SK-N-SH (cell line): ENCODE measurements at regions not wholly inside any gene's neighbourhood (a gene's known extent, or its start where the extent isn't known, plus 50 kb on each side); places are given as distances from the start of the nearest gene placed in this dataset.

Source experiments
- CTCF ChIA-PET: fragments of 300-600, 350-600 bp; formaldehyde crosslinking; extraction: SDS; loops from one replicate; lab custom pipeline; 2021; lab: Yijun Ruan, JAX
- POLR2A ChIA-PET: fragments of 350-600 bp; sonication (Branson Sonifier 250); formaldehyde crosslinking; extraction: SDS; loops from one replicate; lab custom pipeline; 2020; ENCODE audit warnings: antibody characterized with exemption, inconsistent platforms; lab: Yijun Ruan, JAX
- DNase-seq: peaks from one replicate; pipeline ENCODE4 v3.0.0; 2012
- H2AFZ ChIP-seq: fragments of 200-600 bp; sonication (generic); 2 replicates; pipeline ENCODE4 v1.8.1; 2016; ENCODE audit warnings: antibody characterized with exemption, mild to moderate bottlenecking, low read depth
- H3F3A ChIP-seq: fragments of 200-600 bp; sonication (generic); replicated peaks from 2 replicates; pipeline ENCODE3; 2016; ENCODE audit warnings: antibody characterized with exemption, mild to moderate bottlenecking; ENCODE audit not compliant: insufficient read depth
- H3K27ac ChIP-seq, 2 experiments: fragments of 200-500 bp in 1 of 2; fragments of 200-600 bp in 1 of 2; sonication (Bioruptor generic) in 1 of 2; sonication (generic), shearing (Covaris generic) in 1 of 2; 2 replicates each; pipeline versions ENCODE4 v1.5.1 to v1.6.1; 2014 to 2016; ENCODE audit warnings: low read depth in 2 of 2, inconsistent platforms in 1 of 2, low read length in 1 of 2, mild to moderate bottlenecking in 1 of 2, mixed read lengths in 1 of 2
- H3K27me3 ChIP-seq: fragments of 200-600 bp; sonication (generic), shearing (Covaris generic); 2 replicates; pipeline ENCODE4 v1.6.1; 2016; ENCODE audit warnings: mixed run types; ENCODE audit not compliant: insufficient read depth
- H3K36me3 ChIP-seq, 2 experiments: fragments of 200-500 bp in 1 of 2; fragments of 200-600 bp in 1 of 2; sonication (Bioruptor generic) in 1 of 2; sonication (generic) in 1 of 2; replicated peaks in 1 of 2; 2 replicates each; pipeline versions ENCODE3 to v1.5.1; 2014 to 2016; ENCODE audit warnings: low read length in 1 of 2, mild to moderate bottlenecking in 1 of 2; ENCODE audit not compliant: insufficient read depth in 2 of 2, control insufficient read depth in 1 of 2
- H3K4me1 ChIP-seq, 2 experiments: fragments of 200-500 bp in 1 of 2; fragments of 200-600 bp in 1 of 2; sonication (Bioruptor generic) in 1 of 2; sonication (generic), shearing (Covaris generic) in 1 of 2; 2 replicates each; pipeline versions ENCODE4 v1.5.1 to v1.6.1; 2014 to 2016; ENCODE audit warnings: low read depth in 1 of 2, low read length in 1 of 2, mixed run types in 1 of 2; ENCODE audit not compliant: insufficient read depth in 2 of 2, control insufficient read depth in 1 of 2
- H3K4me2 ChIP-seq: fragments of 200-600 bp; sonication (generic), shearing (Covaris generic); 2 replicates; pipeline ENCODE4 v1.6.1; 2017; ENCODE audit warnings: mixed run types
- H3K4me3 ChIP-seq, 2 experiments: fragments of 200-500 bp in 1 of 2; fragments of 200-600 bp in 1 of 2; sonication (Bioruptor generic) in 1 of 2; sonication (generic), shearing (Covaris generic) in 1 of 2; 2 replicates each; pipeline versions ENCODE4 v1.5.1 to v1.8.1; 2014 to 2016; ENCODE audit warnings: low read depth in 2 of 2, inconsistent platforms in 1 of 2, low read length in 1 of 2, mild to moderate bottlenecking in 1 of 2, mixed read lengths in 1 of 2, moderate library complexity in 1 of 2
- H3K79me2 ChIP-seq: fragments of 200-600 bp; sonication (generic); 2 replicates; pipeline ENCODE4 v1.8.1; 2017; ENCODE audit warnings: mild to moderate bottlenecking; ENCODE audit not compliant: insufficient read depth
- H3K9ac ChIP-seq: fragments of 200-600 bp; sonication (generic); 2 replicates; pipeline ENCODE4 v1.6.1; 2017; ENCODE audit warnings: mixed run types
- H3K9me2 ChIP-seq: fragments of 200-600 bp; sonication (generic); 2 replicates; pipeline ENCODE4 v1.6.1; 2017; ENCODE audit warnings: mixed run types
- H3K9me3 ChIP-seq: fragments of 200-600 bp; sonication (generic); 2 replicates; pipeline ENCODE4 v1.6.1; 2017; ENCODE audit warnings: mixed run types, mild to moderate bottlenecking, moderate library complexity
- H4K20me1 ChIP-seq: fragments of 200-600 bp; sonication (generic); 2 replicates; pipeline ENCODE4 v1.6.1; 2017; ENCODE audit warnings: mild to moderate bottlenecking, mixed run types; ENCODE audit not compliant: insufficient read depth
- ELF1 ChIP-seq: IDR thresholded peaks from 2 replicates; pipeline ENCODE4 v1.4.0; 2012
- FOSL2 ChIP-seq: IDR thresholded peaks from 2 replicates; pipeline ENCODE4 v1.4.0; 2012; ENCODE audit warnings: low read depth, mild to moderate bottlenecking, moderate library complexity, borderline replicate concordance
- FOXM1 ChIP-seq: IDR thresholded peaks from 2 replicates; pipeline ENCODE4 v1.4.0; 2012; ENCODE audit warnings: low read depth, mild to moderate bottlenecking
- GABPA ChIP-seq: IDR thresholded peaks from 2 replicates; pipeline ENCODE4 v1.4.0; 2012; ENCODE audit warnings: low read depth, mild to moderate bottlenecking
- GATA2 ChIP-seq: sonication (generic); formaldehyde crosslinking; IDR thresholded peaks from 2 replicates; pipeline ENCODE4 v1.5.0; 2020; ENCODE audit warnings: mild to moderate bottlenecking, missing genetic modification reagents
- MAX ChIP-seq: IDR thresholded peaks from 2 replicates; pipeline ENCODE4 v1.4.0; 2012; ENCODE audit warnings: low read depth
- POLR2AphosphoS5 ChIP-seq: IDR thresholded peaks from 2 replicates; pipeline ENCODE4 v1.6.1; 2012; ENCODE audit warnings: low read depth, low read length
- TAF1 ChIP-seq: IDR thresholded peaks from 2 replicates; pipeline ENCODE4 v1.6.1; 2012; ENCODE audit warnings: low read depth, mild to moderate bottlenecking, low read length, moderate library complexity, borderline replicate concordance
- TEAD4 ChIP-seq: IDR thresholded peaks from 2 replicates; pipeline ENCODE4 v1.4.0; 2012; ENCODE audit warnings: mild to moderate bottlenecking, borderline replicate concordance; ENCODE audit not compliant: insufficient read depth
- USF2 ChIP-seq: fragments of 150-350 bp; IDR thresholded peaks from 2 replicates; pipeline ENCODE4 v1.6.1; 2017; ENCODE audit warnings: antibody characterized with exemption, low read length, low read depth, borderline replicate concordance
- YY1 ChIP-seq: IDR thresholded peaks from 2 replicates; pipeline ENCODE4 v1.4.0; 2012; ENCODE audit warnings: low read depth, mild to moderate bottlenecking
- WGBS: methylation state at CpG from one replicate; pipeline ENCODE4 v1.1.6; 2017; ENCODE audit warnings: low lambda C conversion rate; 5-methylcytosine and 5-hydroxymethylcytosine counted together
- TF ChIP-seq, protein P1 (sequence below): IDR thresholded peaks from 2 replicates; pipeline ENCODE4 v1.6.1; 2012; ENCODE audit warnings: mild to moderate bottlenecking, low read depth, low read length, moderate library complexity

DNA sequence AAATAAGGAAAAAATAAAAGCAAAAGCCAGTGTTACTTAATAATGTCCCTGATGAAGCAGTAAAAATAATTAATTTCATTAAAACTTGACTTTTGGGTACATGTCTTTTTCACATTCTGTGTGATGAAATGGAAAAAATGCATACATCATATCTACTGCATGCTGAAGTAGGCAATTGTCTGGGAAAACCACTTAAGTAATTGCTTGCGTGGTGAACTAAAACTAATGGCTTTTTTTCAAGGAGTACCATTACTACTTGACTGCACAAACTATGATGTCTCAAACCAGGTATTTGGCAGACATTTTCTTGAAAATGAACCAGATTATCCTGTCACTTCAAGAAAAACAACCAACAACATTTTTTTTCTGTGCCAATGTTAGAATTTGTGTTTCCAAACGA lies 91.3 kb upstream of the AKIRIN2 start (continued):
- TF ChIP-seq, protein P1, sequence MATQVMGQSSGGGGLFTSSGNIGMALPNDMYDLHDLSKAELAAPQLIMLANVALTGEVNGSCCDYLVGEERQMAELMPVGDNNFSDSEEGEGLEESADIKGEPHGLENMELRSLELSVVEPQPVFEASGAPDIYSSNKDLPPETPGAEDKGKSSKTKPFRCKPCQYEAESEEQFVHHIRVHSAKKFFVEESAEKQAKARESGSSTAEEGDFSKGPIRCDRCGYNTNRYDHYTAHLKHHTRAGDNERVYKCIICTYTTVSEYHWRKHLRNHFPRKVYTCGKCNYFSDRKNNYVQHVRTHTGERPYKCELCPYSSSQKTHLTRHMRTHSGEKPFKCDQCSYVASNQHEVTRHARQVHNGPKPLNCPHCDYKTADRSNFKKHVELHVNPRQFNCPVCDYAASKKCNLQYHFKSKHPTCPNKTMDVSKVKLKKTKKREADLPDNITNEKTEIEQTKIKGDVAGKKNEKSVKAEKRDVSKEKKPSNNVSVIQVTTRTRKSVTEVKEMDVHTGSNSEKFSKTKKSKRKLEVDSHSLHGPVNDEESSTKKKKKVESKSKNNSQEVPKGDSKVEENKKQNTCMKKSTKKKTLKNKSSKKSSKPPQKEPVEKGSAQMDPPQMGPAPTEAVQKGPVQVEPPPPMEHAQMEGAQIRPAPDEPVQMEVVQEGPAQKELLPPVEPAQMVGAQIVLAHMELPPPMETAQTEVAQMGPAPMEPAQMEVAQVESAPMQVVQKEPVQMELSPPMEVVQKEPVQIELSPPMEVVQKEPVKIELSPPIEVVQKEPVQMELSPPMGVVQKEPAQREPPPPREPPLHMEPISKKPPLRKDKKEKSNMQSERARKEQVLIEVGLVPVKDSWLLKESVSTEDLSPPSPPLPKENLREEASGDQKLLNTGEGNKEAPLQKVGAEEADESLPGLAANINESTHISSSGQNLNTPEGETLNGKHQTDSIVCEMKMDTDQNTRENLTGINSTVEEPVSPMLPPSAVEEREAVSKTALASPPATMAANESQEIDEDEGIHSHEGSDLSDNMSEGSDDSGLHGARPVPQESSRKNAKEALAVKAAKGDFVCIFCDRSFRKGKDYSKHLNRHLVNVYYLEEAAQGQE = no peak
- TF ChIP-seq GABPA = no peak
- no peak for TF ChIP-seq TEAD4

- POLR2A ChIA-PET = no interaction called here
- no peak for DNase-seq
- H3K4me2 ChIP-seq = no peak overlapping the region
- CTCF ChIA-PET = interaction anchor here (0.6 kb wide), 1 partner anchor 18 kb away, joined by 3 read pairs; no protein-coding TSS in a partner anchor
- H3K9me2 ChIP-seq = no peaks in the 10 kb centered on the region
- H4K20me1 ChIP-seq = no peaks in the 10 kb centered on the region
- H3K36me3 ChIP-seq = no peaks in the 10 kb centered on the region
- no peak overlapping the region for H3K4me3 ChIP-seq
- H3K27ac ChIP-seq = no peak overlapping the region
- WGBS = 85% methylated on average over 7 of the region's 7 CpGs
- no peaks in the 10 kb centered on the region for H3F3A ChIP-seq
- peaks cover 3 to 12% of the 10 kb centered on the region in 2 experiments; a peak in 2 of 4 replicates for H3K4me1 ChIP-seq
- TF ChIP-seq ELF1 (no peak), USF2 (no peak), FOXM1 (no peak), GATA2 (CRISPR knock-in tag) (no peak), POLR2AphosphoS5 (no peak), YY1 (no peak)
- TF ChIP-seq, all 33 proteins: peak for 0
- H3K27me3 ChIP-seq = no peaks in the 10 kb centered on the region
- no peaks in the 10 kb centered on the region for H3K9me3 ChIP-seq
- H3K9ac ChIP-seq = no peak overlapping the region
- no peak overlapping the region for H2AFZ ChIP-seq
- no peaks in the 10 kb centered on the region for H3K79me2 ChIP-seq
These were observed 89.9 kb upstream of the AKIRIN2 start for GRCh38 chr6:87791982-87792381.

- Histone ChIP-seq H3K4me3 (no peak overlapping the region), H3K9ac (no peak overlapping the region), H3F3A (no peaks in the 10 kb centered on the region), H3K4me1 (peaks cover under 1 to 12% of the 10 kb centered on the region in 2 experiments; a peak in 2 of 4 replicates), H3K79me2 (no peaks in the 10 kb centered on the region)
- POLR2A ChIA-PET = no interaction called here
- no peak for DNase-seq
- 89% methylated on average over 6 of the region's 6 CpGs for WGBS
- TF ChIP-seq TAF1 (no peak), FOSL2 (no peak), MAX (no peak)
- TF ChIP-seq, all 33 proteins: peak for 0
- H3K9me2 ChIP-seq = no peaks in the 10 kb centered on the region
- CTCF ChIA-PET = interaction anchor here (0.6 to 1.1 kb wide), 2 partner anchors 18 to 41 kb away, joined by 3 read pairs; no protein-coding TSS in a partner anchor
- no peak overlapping the region for H3K27ac ChIP-seq
- H3K36me3 ChIP-seq = no peaks in the 10 kb centered on the region
- no peak overlapping the region for H3K4me2 ChIP-seq
- no peaks in the 10 kb centered on the region for H4K20me1 ChIP-seq
- no peaks in the 10 kb centered on the region for H3K9me3 ChIP-seq
- H2AFZ ChIP-seq = no peak overlapping the region
- H3K27me3 ChIP-seq = no peaks in the 10 kb centered on the region
These were observed 89.5 kb upstream of the AKIRIN2 start for GRCh38 chr6:87791485-87791884.
